ENCODE measurements at regions not wholly inside any gene's neighbourhood (a gene's known extent, or its start where the extent isn't known, plus 50 kb on each side); places are given as distances from the start of the nearest gene placed in this dataset.
A peak's percentile ranks its signal among the peaks of the same experiment; 100 is the strongest.

- peak; percentile 12 to 20 for ATAC-seq (ENCODE audit: low FRiP score in 2 of 2)
- WGBS, 2 donors: 92 to 93% methylated on average over 5 of the region's 5 CpGs
Measured at GRCh38 chr2:15870565-15870964, 69.8 kb upstream of the MYCN start.

GRCh38 chr2:15871239-15871783 lies 69.0 kb upstream of the MYCN start:
- H3K9me3 ChIP-seq: no peaks in the 10 kb centered on the region
- no peak overlapping the region for H3K27ac ChIP-seq
- H3K36me3 ChIP-seq: no peaks in the 10 kb centered on the region
- H3K4me3 ChIP-seq: no peak overlapping the region
- WGBS, 2 donors: 85 to 86% methylated on average over 3 of the region's 3 CpGs
- H3K27me3 ChIP-seq: no peaks in the 10 kb centered on the region
- no peaks in the 10 kb centered on the region for H3K4me1 ChIP-seq
- no peak for ATAC-seq (ENCODE audit: low FRiP score in 2 of 2)
- no peak for DNase-seq
- TF ChIP-seq CTCF (IDR thresholded peaks at IDR 0.05): no peak
- TF ChIP-seq POLR2AphosphoS5 (IDR thresholded peaks at IDR 0.05): no peak
- no peak for TF ChIP-seq POLR2A (IDR thresholded peaks at IDR 0.05)
- no peak for TF ChIP-seq EP300 (IDR thresholded peaks at IDR 0.05)

More at GRCh38 chr2:15870565-15870964, 69.8 kb upstream of the MYCN start:
- no peak for TF ChIP-seq EP300 (IDR thresholded peaks at IDR 0.05)
- TF ChIP-seq POLR2A (IDR thresholded peaks at IDR 0.05): no peak
- no peak for TF ChIP-seq CTCF (IDR thresholded peaks at IDR 0.05)
- TF ChIP-seq POLR2AphosphoS5 (IDR thresholded peaks at IDR 0.05): no peak
- no peaks in the 10 kb centered on the region for H3K9me3 ChIP-seq
- no peak overlapping the region for H3K4me3 ChIP-seq
- no peak for DNase-seq
- H3K36me3 ChIP-seq: no peaks in the 10 kb centered on the region
- no peaks in the 10 kb centered on the region for H3K4me1 ChIP-seq
- H3K27me3 ChIP-seq: no peaks in the 10 kb centered on the region
- H3K27ac ChIP-seq: no peak overlapping the region

GRCh38 chr2:15872854-15873253 lies 67.5 kb upstream of the MYCN start:
- WGBS, 2 donors: 95 to 97% methylated on average over 6 of the region's 6 CpGs
- H3K9me3 ChIP-seq: no peaks in the 10 kb centered on the region
- no peaks in the 10 kb centered on the region for H3K27me3 ChIP-seq
- TF ChIP-seq CTCF (IDR thresholded peaks at IDR 0.05) (no peak), POLR2AphosphoS5 (IDR thresholded peaks at IDR 0.05) (no peak), EP300 (IDR thresholded peaks at IDR 0.05) (no peak), POLR2A (IDR thresholded peaks at IDR 0.05) (no peak)
- H3K4me1 ChIP-seq: no peaks in the 10 kb centered on the region
- no peak overlapping the region for H3K27ac ChIP-seq
- ATAC-seq (ENCODE audit: low FRiP score in 2 of 2) (no peak), DNase-seq (no peak)
- H3K36me3 ChIP-seq: no peaks in the 10 kb centered on the region
- no peak overlapping the region for H3K4me3 ChIP-seq

- DNase-seq: no peak
- no peak for ATAC-seq (ENCODE audit: low FRiP score in 2 of 2)
- no peak overlapping the region for H3K27ac ChIP-seq
- no peak for TF ChIP-seq POLR2A (IDR thresholded peaks at IDR 0.05)
- no peak for TF ChIP-seq CTCF (IDR thresholded peaks at IDR 0.05)
- TF ChIP-seq POLR2AphosphoS5 (IDR thresholded peaks at IDR 0.05): no peak
- no peak for TF ChIP-seq EP300 (IDR thresholded peaks at IDR 0.05)
- H3K9me3 ChIP-seq: no peaks in the 10 kb centered on the region
- no peaks in the 10 kb centered on the region for H3K27me3 ChIP-seq
- H3K36me3 ChIP-seq: no peaks in the 10 kb centered on the region
- 90 to 92% methylated on average over 3 of the region's 3 CpGs for WGBS, 2 donors
- H3K4me3 ChIP-seq: no peak overlapping the region
- H3K4me1 ChIP-seq: no peaks in the 10 kb centered on the region
Measured at GRCh38 chr2:15874321-15874720, 66.0 kb upstream of the MYCN start.
